ENCODE measurements at regions not wholly inside any gene's neighbourhood (a gene's known extent, or its start where the extent isn't known, plus 50 kb on each side); places are given as distances from the start of the nearest gene placed in this dataset.
"Not testable (repeated sequence)": the region's sequence is repeated elsewhere in the genome, so short reads cannot be mapped to it uniquely, and the experiment has no call there.

- H3K27ac ChIP-seq (replicated peaks in 1 of 4), result no peak overlapping the region
- no peaks in the 10 kb centered on the region for H3K27me3 ChIP-seq
- no peaks in the 10 kb centered on the region for H3K9me3 ChIP-seq
- DNase-seq (ENCODE audit: extremely low spot score), result no peak
- TF ChIP-seq POLR2AphosphoS5 (IDR thresholded peaks at IDR 0.05) (no peak), CTCF (IDR thresholded peaks at IDR 0.05) (no peak), POLR2A (IDR thresholded peaks at IDR 0.05; ENCODE audit: low read depth) (no peak), EP300 (IDR thresholded peaks at IDR 0.05) (no peak)
- no peak overlapping the region for H3K4me3 ChIP-seq
- no peaks in the 10 kb centered on the region for H3K4me1 ChIP-seq
- H3K36me3 ChIP-seq, result no peaks in the 10 kb centered on the region
- intact Hi-C loops (cut with DNase I), result no loop called here
Measured at GRCh38 chr4:130008461-130008860, 912.5 kb downstream of the C4orf33 start.

- DNase-seq (ENCODE audit: extremely low spot score); intact Hi-C loops (cut with DNase I); H3K4me1 ChIP-seq; H3K27me3 ChIP-seq; H3K27ac ChIP-seq (replicated peaks in 1 of 4); H3K36me3 ChIP-seq; H3K4me3 ChIP-seq; H3K9me3 ChIP-seq: not testable (repeated sequence)
- 80% methylated on average over 1 of the region's 29 CpGs for WGBS
Measured at GRCh38 chr4:130012806-130013205, 916.9 kb downstream of the C4orf33 start.

- no peaks in the 10 kb centered on the region for H3K27me3 ChIP-seq
- no peak for DNase-seq (ENCODE audit: extremely low spot score)
- no peak for TF ChIP-seq CTCF (IDR thresholded peaks at IDR 0.05)
- H3K9me3 ChIP-seq, result no peaks in the 10 kb centered on the region
- no peaks in the 10 kb centered on the region for H3K4me1 ChIP-seq
- intact Hi-C loops (cut with DNase I), result no loop called here
- H3K27ac ChIP-seq (replicated peaks in 1 of 4), result no peak overlapping the region
- no peaks in the 10 kb centered on the region for H3K36me3 ChIP-seq
- WGBS, result 84% methylated on average over 2 of the region's 2 CpGs
- no peak overlapping the region for H3K4me3 ChIP-seq
Measured at GRCh38 chr4:130021706-130022105, 925.8 kb downstream of the C4orf33 start.

- intact Hi-C loops (cut with DNase I), result no loop called here
- H3K36me3 ChIP-seq, result no peaks in the 10 kb centered on the region
- DNase-seq (ENCODE audit: extremely low spot score), result no peak
- WGBS, result 88% methylated on average over 2 of the region's 2 CpGs
- no peak overlapping the region for H3K27ac ChIP-seq (replicated peaks in 1 of 4)
- no peak overlapping the region for H3K4me3 ChIP-seq
- H3K9me3 ChIP-seq, result no peaks in the 10 kb centered on the region
- H3K27me3 ChIP-seq, result no peaks in the 10 kb centered on the region
- TF ChIP-seq EP300 (IDR thresholded peaks at IDR 0.05) (no peak), CTCF (IDR thresholded peaks at IDR 0.05) (no peak), POLR2A (IDR thresholded peaks at IDR 0.05; ENCODE audit: low read depth) (no peak), POLR2AphosphoS5 (IDR thresholded peaks at IDR 0.05) (no peak)
- no peaks in the 10 kb centered on the region for H3K4me1 ChIP-seq
Measured at GRCh38 chr4:130023088-130023487, 927.1 kb downstream of the C4orf33 start.

- Histone ChIP-seq H3K27me3 (no peaks in the 10 kb centered on the region), H3K9me3 (no peaks in the 10 kb centered on the region), H3K4me3 (no peak overlapping the region), H3K36me3 (no peaks in the 10 kb centered on the region), H3K27ac (replicated peaks in 1 of 4) (no peak overlapping the region), H3K4me1 (no peaks in the 10 kb centered on the region)
- DNase-seq (ENCODE audit: extremely low spot score), result no peak
- intact Hi-C loops (cut with DNase I), result no loop called here
- WGBS, result 93% methylated on average over 2 of the region's 2 CpGs
- TF ChIP-seq CTCF (IDR thresholded peaks at IDR 0.05) (no peak), POLR2AphosphoS5 (IDR thresholded peaks at IDR 0.05) (no peak), EP300 (IDR thresholded peaks at IDR 0.05) (no peak), POLR2A (IDR thresholded peaks at IDR 0.05; ENCODE audit: low read depth) (no peak)
Measured at GRCh38 chr4:130025701-130026100, 929.7 kb downstream of the C4orf33 start.
